PC-3 (cell line): ENCODE measurements at regions not wholly inside any gene's neighbourhood (a gene's known extent, or its start where the extent isn't known, plus 50 kb on each side); places are given as distances from the start of the nearest gene placed in this dataset.
"Not testable (repeated sequence)": the region's sequence is repeated elsewhere in the genome, so short reads cannot be mapped to it uniquely, and the experiment has no call there.

ENCODE experiments used
- ATAC-seq: fragments of 200-7000 bp; cut with Tn5 transposase; 2 replicates; pipeline ENCODE4 v1.9.1; 2020; ENCODE audit warnings: mild to moderate bottlenecking, moderate library complexity
- BruUV-seq: library from RNA; stranded (reverse); fragments of 400-500 nt; replicated peaks from 2 replicates; lab custom pipeline; 2021; lab: Mats Ljungman, UMichigan
- CTCF ChIA-PET: fragments of 300-600 bp; sonication (Branson Sonifier 250); formaldehyde crosslinking; loops from one replicate; lab custom pipeline; 2022; ENCODE audit warnings: antibody characterized with exemption; lab: Charles Lee
- POLR2A ChIA-PET: fragments of 300-600 bp; sonication (Branson Sonifier 250); formaldehyde crosslinking; loops from one replicate; lab custom pipeline; 2022; ENCODE audit warnings: antibody characterized with exemption; ENCODE audit not compliant: unreplicated experiment; lab: Charles Lee
- DNase-seq: peaks from one replicate; pipeline ENCODE4 v3.0.0-alpha.2; 2015
- H2AFZ ChIP-seq: fragments of 300-600 bp; sonication (generic); 2 replicates; pipeline ENCODE4 v1.6.0; 2016; ENCODE audit warnings: antibody characterized with exemption, low read length
- H3F3A ChIP-seq: fragments of 300-600 bp; sonication (generic); one replicate; pipeline ENCODE4 v1.6.0; 2017; ENCODE audit warnings: antibody characterized with exemption, low read length, control low read depth, mild to moderate bottlenecking; ENCODE audit not compliant: unreplicated experiment
- H3K27ac ChIP-seq: fragments of 300-600 bp; sonication (generic); 2 replicates; pipeline ENCODE4 v1.5.1; 2016; ENCODE audit warnings: mild to moderate bottlenecking, low read length
- H3K27me3 ChIP-seq: fragments of 300-600 bp; sonication (generic); 2 replicates; pipeline ENCODE4 v1.6.1; 2016; ENCODE audit warnings: low read length, mixed read lengths
- H3K36me3 ChIP-seq: fragments of 300-600 bp; sonication (generic); 2 replicates; pipeline ENCODE4 v1.6.1; 2016; ENCODE audit warnings: low read depth, mixed run types, low read length, mixed read lengths
- H3K4me1 ChIP-seq: fragments of 300-600 bp; sonication (generic); 2 replicates; pipeline ENCODE4 v1.5.1; 2016; ENCODE audit warnings: low read length; ENCODE audit not compliant: insufficient read depth
- H3K4me2 ChIP-seq: fragments of 300-600 bp; sonication (generic); 2 replicates; pipeline ENCODE4 v1.6.0; 2016; ENCODE audit warnings: low read length
- H3K4me3 ChIP-seq: fragments of 300-600 bp; sonication (generic); 2 replicates; pipeline ENCODE4 v1.5.1; 2016; ENCODE audit warnings: mild to moderate bottlenecking, low read length, mixed read lengths
- H3K79me2 ChIP-seq: fragments of 300-600 bp; sonication (generic); 2 replicates; pipeline ENCODE4 v1.6.1; 2017; ENCODE audit warnings: low read length, mixed read lengths
- H3K9ac ChIP-seq: fragments of 300-600 bp; sonication (generic); 2 replicates; pipeline ENCODE4 v1.6.0; 2016; ENCODE audit warnings: mild to moderate bottlenecking, low read length
- H3K9me2 ChIP-seq: fragments of 300-600 bp; sonication (generic); replicated peaks from 2 replicates; pipeline ENCODE4 v1.6.1; 2016; ENCODE audit warnings: mixed run types, low read length, mixed read lengths
- H3K9me3 ChIP-seq: fragments of 300-600 bp; sonication (generic); 2 replicates; pipeline ENCODE4 v1.6.1; 2016; ENCODE audit warnings: low read length, mixed read lengths
- H4K20me1 ChIP-seq: fragments of 300-600 bp; sonication (generic); 2 replicates; pipeline ENCODE4 v1.6.1; 2016; ENCODE audit warnings: low read length, mixed read lengths
- CTCF ChIP-seq: fragments of 300-600 bp; sonication (generic); conservative IDR thresholded peaks from 2 replicates; pipeline ENCODE4 v1.5.1; 2017; ENCODE audit warnings: antibody characterized with exemption, low read depth, mild to moderate bottlenecking, low read length
- EZH2 ChIP-seq: fragments of 300-600 bp; sonication (generic); IDR thresholded peaks from one replicate; pipeline ENCODE4 v1.6.1; 2017; ENCODE audit warnings: antibody characterized with exemption, mild to moderate bottlenecking, low read length; ENCODE audit not compliant: unreplicated experiment
- EZH2phosphoT487 ChIP-seq: fragments of 300-600 bp; sonication (generic); IDR thresholded peaks from 2 replicates; pipeline ENCODE4 v1.6.1; 2018; ENCODE audit warnings: mild to moderate bottlenecking, antibody characterized with exemption, low read length, borderline replicate concordance
- intact Hi-C: fragments of 100-400 bp; cut with micrococcal nuclease; formaldehyde crosslinking; loops from 2 replicates; pipeline ENCODE4 v1.9.0; 2023

GRCh38 chr10:8159341-8160165 lies 105.1 kb downstream of the GATA3 start:
- no peaks in the 10 kb centered on the region for H3K27me3 ChIP-seq
- H3K27ac ChIP-seq, result peak overlapping the region; percentile 98
- H3F3A ChIP-seq, result peaks cover 8% of the 10 kb centered on the region
- intact Hi-C loops, result loop anchor here (2.0 to 10.0 kb wide), 2 partner anchors 105 to 285 kb away; partner anchors contain the start of gene GATA3
- H3K4me2 ChIP-seq, result peak overlapping the region; percentile 70
- H3K9ac ChIP-seq, result peak overlapping the region; percentile 73
- CTCF ChIA-PET, result interaction anchor here (0.5 to 0.6 kb wide), 2 partner anchors 28 to 314 kb away, joined by 3 to 5 read pairs; no protein-coding TSS in a partner anchor
- H3K9me2 ChIP-seq, result no peaks in the 10 kb centered on the region
- TF ChIP-seq EZH2phosphoT487 (no peak), EZH2 (no peak), CTCF (no peak)
- no TSS peak for BruUV-seq
- peak overlapping the region; percentile 47 for H3K4me3 ChIP-seq
- H3K9me3 ChIP-seq, result no peaks in the 10 kb centered on the region
- ATAC-seq (peak; percentile 75), DNase-seq (peak; percentile 86)
- no peaks in the 10 kb centered on the region for H3K36me3 ChIP-seq
- H2AFZ ChIP-seq, result 0 out of 2 replicates have a peak overlapping the region, but pooled peaks have one; percentile 28
- no peaks in the 10 kb centered on the region for H3K79me2 ChIP-seq
- POLR2A ChIA-PET, result interaction anchor here (0.6 kb wide), 1 partner anchor 211 kb away, joined by 3 read pairs; no protein-coding TSS in a partner anchor
- H4K20me1 ChIP-seq, result no peaks in the 10 kb centered on the region
- H3K4me1 ChIP-seq, result peaks cover 24% of the 10 kb centered on the region

- intact Hi-C loops, result no loop called here
- no peaks in the 10 kb centered on the region for H3K9me2 ChIP-seq
- H3K36me3 ChIP-seq, result no peaks in the 10 kb centered on the region
- no peak overlapping the region for H2AFZ ChIP-seq
- no peaks in the 10 kb centered on the region for H4K20me1 ChIP-seq
- BruUV-seq, result no TSS peak
- ChIA-PET CTCF (interaction anchor here (0.6 kb wide), 1 partner anchor 292 kb away, joined by 7 read pairs; no protein-coding TSS in a partner anchor), POLR2A (no interaction called here)
- no peaks in the 10 kb centered on the region for H3K9me3 ChIP-seq
- no peak overlapping the region for H3K4me3 ChIP-seq
- ATAC-seq, result no peak
- no peak overlapping the region for H3K4me2 ChIP-seq
- H3F3A ChIP-seq, result peaks cover 7% of the 10 kb centered on the region
- H3K27me3 ChIP-seq, result no peaks in the 10 kb centered on the region
- TF ChIP-seq EZH2phosphoT487, result no peak
- H3K9ac ChIP-seq, result no peak overlapping the region
- no peak for DNase-seq
- H3K27ac ChIP-seq, result no peak overlapping the region
- peaks cover 17% of the 10 kb centered on the region for H3K4me1 ChIP-seq
- H3K79me2 ChIP-seq, result no peaks in the 10 kb centered on the region
Observed at GRCh38 chr10:8163824-8164223, 109.3 kb downstream of the GATA3 start.

GRCh38 chr10:8164640-8165039 lies 110.2 kb downstream of the GATA3 start:
- intact Hi-C loops, H3K27ac ChIP-seq, H3K4me2 ChIP-seq, BruUV-seq, H3K9ac ChIP-seq, H3K79me2 ChIP-seq, DNase-seq, H3F3A ChIP-seq, POLR2A ChIA-PET, H4K20me1 ChIP-seq, H3K9me2 ChIP-seq, H3K27me3 ChIP-seq, ATAC-seq, H3K4me1 ChIP-seq, H3K9me3 ChIP-seq, H3K4me3 ChIP-seq, H3K36me3 ChIP-seq, H2AFZ ChIP-seq, CTCF ChIA-PET: not testable (repeated sequence)
